IMR-90 (cell line): ENCODE measurements at regions not wholly inside any gene's neighbourhood (a gene's known extent, or its start where the extent isn't known, plus 50 kb on each side); places are given as distances from the start of the nearest gene placed in this dataset.
A peak's percentile ranks its signal among the peaks of the same experiment; 100 is the strongest.
"Not testable (repeated sequence)": the region's sequence is repeated elsewhere in the genome, so short reads cannot be mapped to it uniquely, and the experiment has no call there.

ENCODE experiments used
- ATAC-seq: fragments of 200-7000 bp; cut with Tn5 transposase; 2 replicates; pipeline ENCODE4 v1.9.1; 2020; ENCODE audit warnings: low read depth, mild to moderate bottlenecking, moderate library complexity
- BruUV-seq: library from RNA; stranded (reverse); fragments of 400-500 nt; replicated peaks from 2 replicates; lab custom pipeline; 2021; lab: Mats Ljungman, UMichigan
- CTCF ChIA-PET: fragments of 300-600 bp; formaldehyde crosslinking; extraction: SDS; loops from one replicate; lab custom pipeline; 2021; ENCODE audit warnings: antibody characterized with exemption; lab: Yijun Ruan, JAX
- POLR2A ChIA-PET: fragments of 300-600 bp; sonication (Branson Sonifier 250); formaldehyde crosslinking; loops from one replicate; lab custom pipeline; 2022; ENCODE audit warnings: antibody characterized with exemption; ENCODE audit not compliant: unreplicated experiment; lab: Charles Lee
- DNase-seq: peaks from one replicate; pipeline ENCODE4 v3.0.0; 2013
- H2AFZ ChIP-seq: replicated peaks from 2 replicates; pipeline ENCODE3; 2013; ENCODE audit warnings: low read length, mild to moderate bottlenecking; ENCODE audit not compliant: poor library complexity
- H2AK5ac ChIP-seq: 2 replicates; pipeline ENCODE4 v1.6.1; 2013; ENCODE audit warnings: low read depth, low read length, inconsistent platforms
- H2AK9ac ChIP-seq: replicated peaks from 2 replicates; pipeline ENCODE3; 2013; ENCODE audit warnings: mild to moderate bottlenecking, low read depth, low read length, moderate library complexity; ENCODE audit not compliant: poor library complexity
- H2BK120ac ChIP-seq: 2 replicates; pipeline ENCODE4 v1.6.1; 2013; ENCODE audit warnings: low read depth, low read length, inconsistent platforms
- H2BK15ac ChIP-seq: 3 replicates; pipeline ENCODE4 v1.6.1; 2013; ENCODE audit warnings: low read depth, low read length, inconsistent platforms
- H2BK20ac ChIP-seq: 2 replicates; pipeline ENCODE4 v1.6.1; 2013; ENCODE audit warnings: low read depth, mild to moderate bottlenecking, inconsistent platforms, low read length, moderate library complexity
- H2BK5ac ChIP-seq: 2 replicates; pipeline ENCODE4 v1.6.1; 2013; ENCODE audit warnings: mild to moderate bottlenecking, low read depth, low read length, inconsistent platforms; ENCODE audit not compliant: poor library complexity, severe bottlenecking
- H3K14ac ChIP-seq: replicated peaks from 2 replicates; pipeline ENCODE4 v1.6.1; 2013; ENCODE audit warnings: low read depth, low read length, inconsistent platforms
- H3K18ac ChIP-seq: 2 replicates; pipeline ENCODE4 v1.6.1; 2013; ENCODE audit warnings: low read depth, low read length, control low read depth
- H3K23ac ChIP-seq: 2 replicates; pipeline ENCODE4 v1.6.1; 2013; ENCODE audit warnings: low read depth, low read length, inconsistent platforms
- H3K27ac ChIP-seq: 2 replicates; pipeline ENCODE4 v1.5.1; 2013; ENCODE audit warnings: mild to moderate bottlenecking, control low read depth, low read length; ENCODE audit not compliant: insufficient read depth
- H3K27me3 ChIP-seq: 2 replicates; pipeline ENCODE4 v1.6.1; 2013; ENCODE audit warnings: low read length; ENCODE audit not compliant: control insufficient read depth, insufficient read depth
- H3K36me3 ChIP-seq: 2 replicates; pipeline ENCODE4 v1.6.1; 2013; ENCODE audit warnings: low read length, mixed read lengths; ENCODE audit not compliant: control insufficient read depth, insufficient read depth
- H3K4ac ChIP-seq: 2 replicates; pipeline ENCODE4 v1.6.1; 2013; ENCODE audit warnings: low read depth, low read length, inconsistent platforms
- H3K4me1 ChIP-seq: 2 replicates; pipeline ENCODE4 v1.6.1; 2013; ENCODE audit warnings: low read length, mixed read lengths; ENCODE audit not compliant: control insufficient read depth, insufficient read depth
- H3K4me2 ChIP-seq: 2 replicates; pipeline ENCODE4 v1.6.1; 2013; ENCODE audit warnings: low read depth, mild to moderate bottlenecking, control low read depth, low read length, moderate library complexity
- H3K4me3 ChIP-seq: 2 replicates; pipeline ENCODE4 v1.5.1; 2013; ENCODE audit warnings: low read depth, mild to moderate bottlenecking, control low read depth, low read length, moderate library complexity; ENCODE audit not compliant: insufficient read depth
- H3K56ac ChIP-seq: 2 replicates; pipeline ENCODE4 v1.6.1; 2013; ENCODE audit warnings: low read length, inconsistent platforms; ENCODE audit not compliant: insufficient read depth; ENCODE audit errors: extremely low read depth
- H3K79me1 ChIP-seq, 2 experiments: 2 replicates each; pipeline ENCODE4 v1.6.1; 2013; ENCODE audit warnings: low read length in 2 of 2, inconsistent platforms in 1 of 2, low read depth in 1 of 2
- H3K9ac ChIP-seq: 2 replicates; pipeline ENCODE4 v1.6.1; 2013; ENCODE audit warnings: low read depth, low read length, control low read depth
- H3K9me1 ChIP-seq: 2 replicates; pipeline ENCODE4 v1.6.1; 2013; ENCODE audit warnings: low read length, inconsistent platforms; ENCODE audit not compliant: insufficient read depth
- H3K9me3 ChIP-seq: 2 replicates; pipeline ENCODE4 v1.6.1; 2013; ENCODE audit warnings: low read length; ENCODE audit not compliant: control insufficient read depth, insufficient read depth
- H4K20me1 ChIP-seq: 2 replicates; pipeline ENCODE4 v1.6.1; 2013; ENCODE audit warnings: low read length, inconsistent platforms; ENCODE audit not compliant: insufficient read depth
- H4K5ac ChIP-seq: 2 replicates; pipeline ENCODE4 v1.6.1; 2013; ENCODE audit warnings: mild to moderate bottlenecking, low read depth, low read length, control low read depth
- H4K8ac ChIP-seq, 2 experiments: 2 replicates each; pipeline ENCODE4 v1.6.1; 2013; ENCODE audit warnings: low read depth in 2 of 2, low read length in 2 of 2, control low read depth in 1 of 2, inconsistent platforms in 1 of 2
- H4K91ac ChIP-seq: 2 replicates; pipeline ENCODE4 v1.6.1; 2013; ENCODE audit warnings: low read depth, low read length, inconsistent platforms; ENCODE audit not compliant: insufficient read depth
- FOS ChIP-seq: fragments of 150-350 bp; IDR thresholded peaks from 2 replicates; pipeline ENCODE4 v1.6.1; 2016; ENCODE audit warnings: low read depth, low read length
- MAFK ChIP-seq: IDR thresholded peaks from 2 replicates; pipeline ENCODE4 v1.6.1; 2012; ENCODE audit warnings: low read depth, low read length, improper control_type of control experiment
- NFE2L2 ChIP-seq: fragments of 150-350 bp; IDR thresholded peaks from 2 replicates; pipeline ENCODE4 v1.6.1; 2016; ENCODE audit warnings: low read depth, mild to moderate bottlenecking, low read length
- POLR2A ChIP-seq: IDR thresholded peaks from 2 replicates; pipeline ENCODE4 v1.6.1; 2012; ENCODE audit warnings: mild to moderate bottlenecking, low read depth, low read length
- RCOR1 ChIP-seq: IDR thresholded peaks from 2 replicates; pipeline ENCODE4 v1.6.1; 2012; ENCODE audit warnings: mild to moderate bottlenecking, low read length, improper control_type of control experiment; ENCODE audit not compliant: insufficient replicate concordance
- RFX5 ChIP-seq: IDR thresholded peaks from 2 replicates; pipeline ENCODE4 v1.8.0; 2012; ENCODE audit warnings: low read depth, mild to moderate bottlenecking, low read length, moderate library complexity
- WGBS, 2 experiments: methylation state at CpG; one replicate each; pipeline versions ENCODE4 v1.1.5 to v1.1.7; 2013; ENCODE audit warnings: missing lambda C conversion rate in 2 of 2; ENCODE audit not compliant: insufficient read length in 1 of 2; ENCODE audit errors: extremely low coverage in 2 of 2; 5-methylcytosine and 5-hydroxymethylcytosine counted together
- dilution Hi-C: fragments of 300-500 bp; cut with HindIII; formaldehyde crosslinking; loops from one replicate; pipeline ENCODE4 v1.14.3; 2018; ENCODE audit warnings: low sequenced_read_pairs; ENCODE audit not compliant: unreplicated experiment
- in situ Hi-C: fragments of 300-500 bp; cut with MboI; formaldehyde crosslinking; loops from 3 replicates; pipeline ENCODE4 v1.14.3; 2019; ENCODE audit warnings: low sequenced_read_pairs, inconsistent platforms, mixed read lengths
- intact Hi-C: fragments of 100-400 bp; cut with micrococcal nuclease; formaldehyde crosslinking; loops from 2 replicates; pipeline ENCODE4 v1.10.0; 2022
- TF ChIP-seq, protein P1 (sequence below): fragments of 150-350 bp; IDR thresholded peaks from 2 replicates; pipeline ENCODE4 v1.6.1; 2017; ENCODE audit warnings: mild to moderate bottlenecking, antibody characterized with exemption, low read length, low read depth

GRCh38 chr3:10655105-10655504 lies 149.7 kb upstream of the ATP2B2 start:
- ChIA-PET POLR2A (interaction anchor here (0.5 kb wide), 1 partner anchor 48 kb away, joined by 4 read pairs; no protein-coding TSS in a partner anchor), CTCF (no interaction called here)
- H3K27ac ChIP-seq = no peak overlapping the region
- in situ Hi-C loops = no loop called here
- no peaks in the 10 kb centered on the region for H3K9me3 ChIP-seq
- no peak overlapping the region for H2BK15ac ChIP-seq
- no peak for TF ChIP-seq NFE2L2
- TF ChIP-seq RFX5 = no peak
- no peak for TF ChIP-seq POLR2A
- TF ChIP-seq, protein P1, sequence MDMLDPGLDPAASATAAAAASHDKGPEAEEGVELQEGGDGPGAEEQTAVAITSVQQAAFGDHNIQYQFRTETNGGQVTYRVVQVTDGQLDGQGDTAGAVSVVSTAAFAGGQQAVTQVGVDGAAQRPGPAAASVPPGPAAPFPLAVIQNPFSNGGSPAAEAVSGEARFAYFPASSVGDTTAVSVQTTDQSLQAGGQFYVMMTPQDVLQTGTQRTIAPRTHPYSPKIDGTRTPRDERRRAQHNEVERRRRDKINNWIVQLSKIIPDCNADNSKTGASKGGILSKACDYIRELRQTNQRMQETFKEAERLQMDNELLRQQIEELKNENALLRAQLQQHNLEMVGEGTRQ = no peak
- TF ChIP-seq FOS = no peak
- TF ChIP-seq RCOR1 = no peak
- TF ChIP-seq MAFK = no peak
- H3K27me3 ChIP-seq = 0 out of 2 replicates have a peak, but pooled peaks cover 2% of the 10 kb centered on the region
- H4K91ac ChIP-seq = no peak overlapping the region
- no peaks in the 10 kb centered on the region for H3K4me1 ChIP-seq
- no peak overlapping the region for H3K9ac ChIP-seq
- peak overlapping the region; percentile 16 for H2AK9ac ChIP-seq
- no peaks in the 10 kb centered on the region for H3K79me1 ChIP-seq
- H4K8ac ChIP-seq = no peak overlapping the region
- H3K56ac ChIP-seq = no peak overlapping the region
- H3K9me1 ChIP-seq = no peaks in the 10 kb centered on the region
- no peaks in the 10 kb centered on the region for H3K36me3 ChIP-seq
- no peak overlapping the region for H2AFZ ChIP-seq
- no peak overlapping the region for H2AK5ac ChIP-seq
- H3K4me2 ChIP-seq = no peak overlapping the region
- H2BK120ac ChIP-seq = no peak overlapping the region
- intact Hi-C loops = no loop called here
- dilution Hi-C loops = no loop called here
- no peak overlapping the region for H4K5ac ChIP-seq
- ATAC-seq (no peak), DNase-seq (no peak)
- no peak overlapping the region for H3K18ac ChIP-seq
- BruUV-seq = no TSS peak
- no peak overlapping the region for H3K4ac ChIP-seq
- no CpG with 5 or more reads among the region's 3 CpGs for WGBS, 2 experiments
- H3K23ac ChIP-seq = no peak overlapping the region
- H3K4me3 ChIP-seq = no peak overlapping the region
- no peak overlapping the region for H2BK5ac ChIP-seq
- no peak overlapping the region for H3K14ac ChIP-seq
- no peaks in the 10 kb centered on the region for H4K20me1 ChIP-seq
- H2BK20ac ChIP-seq = no peak overlapping the region

- H4K5ac ChIP-seq, dilution Hi-C loops, H3K9me1 ChIP-seq, H3K9ac ChIP-seq, H3K4me3 ChIP-seq, H2AK5ac ChIP-seq, in situ Hi-C loops, H4K91ac ChIP-seq, H3K79me1 ChIP-seq, H2AK9ac ChIP-seq, H3K23ac ChIP-seq, H3K18ac ChIP-seq, intact Hi-C loops, H3K27me3 ChIP-seq, H2BK5ac ChIP-seq, H2BK120ac ChIP-seq, BruUV-seq, DNase-seq, H3K4me1 ChIP-seq, H3K56ac ChIP-seq, H3K9me3 ChIP-seq, H4K20me1 ChIP-seq, ATAC-seq, H3K4me2 ChIP-seq, H2AFZ ChIP-seq, H2BK15ac ChIP-seq, POLR2A ChIA-PET, CTCF ChIA-PET, H3K27ac ChIP-seq, H3K36me3 ChIP-seq, H4K8ac ChIP-seq, H3K14ac ChIP-seq, H2BK20ac ChIP-seq, H3K4ac ChIP-seq: not testable (repeated sequence)
- WGBS, 2 experiments = no CpG with 5 or more reads among the region's 5 CpGs
Measured at GRCh38 chr3:10657339-10657738, 152.0 kb upstream of the ATP2B2 start.
